ENCODE measurements at regions not wholly inside any gene's neighbourhood (a gene's known extent, or its start where the extent isn't known, plus 50 kb on each side); places are given as distances from the start of the nearest gene placed in this dataset.

- ATAC-seq: no peak
- TF ChIP-seq ZNF70 (CRISPR knock-in tag; IDR thresholded peaks at IDR 0.05): no peak
- TF ChIP-seq ISL1 (CRISPR knock-in tag; IDR thresholded peaks at IDR 0.05): no peak
- TF ChIP-seq ZC3H10 (CRISPR knock-in tag; IDR thresholded peaks at IDR 0.05): no peak
- no peak for TF ChIP-seq BACH2 (CRISPR knock-in tag; IDR thresholded peaks at IDR 0.05; ENCODE audit: borderline replicate concordance)
- TF ChIP-seq ARNTL (CRISPR knock-in tag; IDR thresholded peaks at IDR 0.05; ENCODE audit: borderline replicate concordance, low read depth): no peak
- no peak for TF ChIP-seq PPARA (CRISPR knock-in tag; IDR thresholded peaks at IDR 0.05; ENCODE audit: borderline replicate concordance)
- no peak for TF ChIP-seq ZFP3 (CRISPR knock-in tag; IDR thresholded peaks at IDR 0.05)
- TF ChIP-seq TSHZ2 (CRISPR knock-in tag; IDR thresholded peaks at IDR 0.05): no peak
- TF ChIP-seq POU6F1 (CRISPR knock-in tag; IDR thresholded peaks at IDR 0.05; ENCODE audit: borderline replicate concordance, low read depth): no peak
- TF ChIP-seq ESRRG (CRISPR knock-in tag; IDR thresholded peaks at IDR 0.05): no peak
- TF ChIP-seq TCF4 (CRISPR knock-in tag; IDR thresholded peaks at IDR 0.05; ENCODE audit: borderline replicate concordance): no peak
- no peak for TF ChIP-seq GLIS3 (CRISPR knock-in tag; IDR thresholded peaks at IDR 0.05)
Measured at GRCh38 chr18:29218091-29218490, 1041.2 kb upstream of the CDH2 start.

- TF ChIP-seq ESRRG (CRISPR knock-in tag; IDR thresholded peaks at IDR 0.05) (no peak), PATZ1 (CRISPR knock-in tag; IDR thresholded peaks at IDR 0.05; ENCODE audit: borderline replicate concordance) (no peak), POU6F1 (CRISPR knock-in tag; IDR thresholded peaks at IDR 0.05; ENCODE audit: borderline replicate concordance, low read depth) (no peak), ZC3H10 (CRISPR knock-in tag; IDR thresholded peaks at IDR 0.05) (no peak), ZFP30 (CRISPR knock-in tag; IDR thresholded peaks at IDR 0.05) (no peak), CREB5 (CRISPR knock-in tag; IDR thresholded peaks at IDR 0.05; ENCODE audit: low read depth) (no peak), TCF4 (CRISPR knock-in tag; IDR thresholded peaks at IDR 0.05; ENCODE audit: borderline replicate concordance) (no peak), SNAI2 (CRISPR knock-in tag; IDR thresholded peaks at IDR 0.05) (no peak), CSDC2 (CRISPR knock-in tag; IDR thresholded peaks at IDR 0.05) (no peak), ARNTL (CRISPR knock-in tag; IDR thresholded peaks at IDR 0.05; ENCODE audit: borderline replicate concordance, low read depth) (no peak), OSR1 (CRISPR knock-in tag; IDR thresholded peaks at IDR 0.05) (no peak)
- no peak for ATAC-seq
Measured at GRCh38 chr18:29217124-29217915, 1040.4 kb upstream of the CDH2 start.

- TF ChIP-seq GLIS3 (CRISPR knock-in tag; IDR thresholded peaks at IDR 0.05) (no peak), RARB (CRISPR knock-in tag; IDR thresholded peaks at IDR 0.05) (no peak), ARNTL (CRISPR knock-in tag; IDR thresholded peaks at IDR 0.05; ENCODE audit: borderline replicate concordance, low read depth) (no peak), TSHZ2 (CRISPR knock-in tag; IDR thresholded peaks at IDR 0.05) (no peak), OSR1 (CRISPR knock-in tag; IDR thresholded peaks at IDR 0.05) (no peak), ZNF70 (CRISPR knock-in tag; IDR thresholded peaks at IDR 0.05) (no peak), ZNF565 (CRISPR knock-in tag; conservative IDR thresholded peaks at IDR 0.05; ENCODE audit: low read depth) (no peak), PATZ1 (CRISPR knock-in tag; IDR thresholded peaks at IDR 0.05; ENCODE audit: borderline replicate concordance) (no peak)
- no peak for ATAC-seq
Measured at GRCh38 chr18:29198834-29199233, 1021.9 kb upstream of the CDH2 start.

Data from SK-N-SH treated with all-trans-retinoic acid at 6 μM for 48 hours (cell line).